ENCODE measurements at regions not wholly inside any gene's neighbourhood (a gene's known extent, or its start where the extent isn't known, plus 50 kb on each side); places are given as distances from the start of the nearest gene placed in this dataset.
"Not testable (repeated sequence)": the region's sequence is repeated elsewhere in the genome, so short reads cannot be mapped to it uniquely, and the experiment has no call there.

GRCh38 chr3:195999176-195999575 lies 82.7 kb downstream of the TFRC start:
- not testable (repeated sequence) for DNase-seq (ENCODE audit: low read depth)

GRCh38 chr3:195996314-195996713 lies 85.6 kb downstream of the TFRC start:
- not testable (repeated sequence) for DNase-seq (ENCODE audit: low read depth)

- not testable (repeated sequence) for DNase-seq (ENCODE audit: low read depth)
Measured at GRCh38 chr3:195994343-195994742, 86.0 kb upstream of the TNK2 start.

GRCh38 chr3:195993671-195994070 lies 85.3 kb upstream of the TNK2 start:
- DNase-seq (ENCODE audit: low read depth), result not testable (repeated sequence)

- not testable (repeated sequence) for DNase-seq (ENCODE audit: low read depth)
Measured at GRCh38 chr3:195992956-195993595, 84.7 kb upstream of the TNK2 start.

GRCh38 chr3:195991986-195992385 lies 83.6 kb upstream of the TNK2 start:
- DNase-seq (ENCODE audit: low read depth), result not testable (repeated sequence)

- DNase-seq (ENCODE audit: low read depth), result not testable (repeated sequence)
Measured at GRCh38 chr3:195991243-195991642, 82.9 kb upstream of the TNK2 start.

GRCh38 chr3:195990841-195991174 lies 82.5 kb upstream of the TNK2 start:
- DNase-seq (ENCODE audit: low read depth), result not testable (repeated sequence)

GRCh38 chr3:195989921-195990840 lies 81.8 kb upstream of the TNK2 start:
- DNase-seq (ENCODE audit: low read depth), result peak; percentile 65

- DNase-seq (ENCODE audit: low read depth), result not testable (repeated sequence)
Measured at GRCh38 chr3:195989197-195989920, 81.0 kb upstream of the TNK2 start.

- DNase-seq (ENCODE audit: low read depth), result not testable (repeated sequence)
Measured at GRCh38 chr3:195988764-195989163, 80.4 kb upstream of the TNK2 start.

- DNase-seq (ENCODE audit: low read depth), result not testable (repeated sequence)
Measured at GRCh38 chr3:195987001-195987400, 78.7 kb upstream of the TNK2 start.

GRCh38 chr3:195986576-195986975 lies 78.2 kb upstream of the TNK2 start:
- not testable (repeated sequence) for DNase-seq (ENCODE audit: low read depth)

- not testable (repeated sequence) for DNase-seq (ENCODE audit: low read depth)
Measured at GRCh38 chr3:195985348-195985920, 77.1 kb upstream of the TNK2 start.

GRCh38 chr3:195984392-195985030 lies 76.2 kb upstream of the TNK2 start:
- not testable (repeated sequence) for DNase-seq (ENCODE audit: low read depth)

GRCh38 chr3:195983880-195984279 lies 75.5 kb upstream of the TNK2 start:
- DNase-seq (ENCODE audit: low read depth), result not testable (repeated sequence)

- not testable (repeated sequence) for DNase-seq (ENCODE audit: low read depth)
Measured at GRCh38 chr3:195982754-195983153, 74.4 kb upstream of the TNK2 start.

GRCh38 chr3:195981778-195982177 lies 73.4 kb upstream of the TNK2 start:
- not testable (repeated sequence) for DNase-seq (ENCODE audit: low read depth)

GRCh38 chr3:195979877-195980276 lies 71.5 kb upstream of the TNK2 start:
- DNase-seq (ENCODE audit: low read depth), result not testable (repeated sequence)

- not testable (repeated sequence) for DNase-seq (ENCODE audit: low read depth)
Measured at GRCh38 chr3:195978585-195978984, 70.2 kb upstream of the TNK2 start.

GRCh38 chr3:195976876-195977275 lies 68.5 kb upstream of the TNK2 start:
- not testable (repeated sequence) for DNase-seq (ENCODE audit: low read depth)

- not testable (repeated sequence) for DNase-seq (ENCODE audit: low read depth)
Measured at GRCh38 chr3:195974281-195974680, 65.9 kb upstream of the TNK2 start.

All from fibroblast of the conjunctiva (primary cell).